ENCODE measurements at regions not wholly inside any gene's neighbourhood (a gene's known extent, or its start where the extent isn't known, plus 50 kb on each side); places are given as distances from the start of the nearest gene placed in this dataset.
"Not testable (repeated sequence)": the region's sequence is repeated elsewhere in the genome, so short reads cannot be mapped to it uniquely, and the experiment has no call there.

DNA sequence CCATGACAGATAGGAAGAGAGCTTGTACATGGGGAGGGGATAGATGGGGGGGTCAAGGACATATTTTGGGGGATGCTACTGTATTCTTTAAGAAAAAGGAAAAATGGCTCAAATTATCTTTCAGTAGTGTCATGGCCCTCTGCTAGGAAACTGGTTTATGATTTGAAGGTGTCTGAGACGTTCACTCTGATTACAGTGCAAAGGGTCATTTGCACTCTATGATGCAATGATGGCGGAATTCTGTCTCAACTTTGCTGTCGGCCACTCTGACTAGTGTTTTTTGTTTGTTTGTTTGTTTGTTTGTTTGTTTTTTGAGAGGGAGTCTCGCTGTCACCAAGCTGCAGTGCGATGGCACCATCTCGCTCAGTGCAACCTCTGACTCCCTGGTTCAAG, 180.0 kb downstream of the SOX4 start:
- DNase-seq, result no peak

- no peak for DNase-seq
Observed at GRCh38 chr6:21777846-21778245, 184.3 kb downstream of the SOX4 start.

- DNase-seq, result no peak
Observed at GRCh38 chr6:21780141-21780540, 186.6 kb downstream of the SOX4 start.

DNA sequence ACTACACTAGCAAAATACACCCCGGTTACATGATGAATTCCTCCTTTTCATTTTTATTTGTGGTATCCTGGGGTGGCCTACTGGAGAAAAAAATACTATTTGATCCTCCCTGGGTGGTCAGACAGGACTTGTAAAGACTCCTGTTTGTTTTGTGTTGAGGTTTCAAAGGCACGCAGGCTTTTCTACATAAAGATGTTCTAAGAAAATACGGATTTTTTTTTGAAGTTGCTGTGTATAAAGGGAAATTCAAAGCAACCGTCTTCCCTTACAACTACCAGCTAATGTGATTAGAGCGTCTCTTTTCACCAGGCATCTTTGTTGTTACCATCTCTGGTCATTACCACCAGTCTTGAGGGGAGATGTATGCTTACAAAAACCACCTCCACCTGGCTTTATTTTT, 187.1 kb downstream of the SOX4 start:
- DNase-seq, result no peak

DNA sequence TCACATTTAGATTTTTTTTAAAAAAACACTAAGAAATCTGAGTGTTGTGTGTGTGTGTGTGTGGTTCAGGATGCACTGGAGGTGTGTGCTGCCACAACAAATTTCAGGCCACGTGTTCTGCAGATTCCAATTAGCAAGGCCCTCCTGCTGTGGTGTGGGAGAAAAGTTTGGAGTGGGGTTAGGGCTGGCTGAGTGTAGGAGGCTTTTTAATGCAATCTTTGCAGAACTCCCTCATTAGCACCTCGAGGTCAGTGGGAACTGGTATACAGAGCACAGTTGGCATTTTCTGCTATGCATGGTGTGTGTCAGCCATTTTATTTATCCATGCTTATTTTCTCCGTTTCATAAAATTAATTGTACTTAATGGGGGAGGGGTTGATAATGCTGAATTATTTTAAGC, 187.6 kb downstream of the SOX4 start:
- DNase-seq, result no peak

DNA sequence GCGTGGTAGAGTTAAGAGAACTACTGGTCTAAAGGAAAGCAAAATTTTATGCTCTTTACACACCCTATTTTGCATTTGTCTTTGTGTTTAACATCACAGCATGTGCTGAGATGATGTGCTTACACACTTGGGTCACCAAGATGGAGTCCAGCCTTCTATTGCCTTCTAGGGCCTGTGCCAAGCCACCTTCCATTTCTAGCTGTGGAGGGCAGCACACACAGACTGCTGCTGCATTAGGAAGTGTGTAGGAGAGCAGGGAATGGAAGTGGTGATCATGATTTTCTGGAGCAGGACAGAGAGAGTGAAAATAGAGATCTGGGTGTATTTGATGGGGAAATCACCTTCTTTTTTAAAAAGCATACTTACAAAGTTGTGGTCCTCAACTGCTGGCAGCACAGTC, 191.6 kb downstream of the SOX4 start:
- DNase-seq, result no peak

DNA sequence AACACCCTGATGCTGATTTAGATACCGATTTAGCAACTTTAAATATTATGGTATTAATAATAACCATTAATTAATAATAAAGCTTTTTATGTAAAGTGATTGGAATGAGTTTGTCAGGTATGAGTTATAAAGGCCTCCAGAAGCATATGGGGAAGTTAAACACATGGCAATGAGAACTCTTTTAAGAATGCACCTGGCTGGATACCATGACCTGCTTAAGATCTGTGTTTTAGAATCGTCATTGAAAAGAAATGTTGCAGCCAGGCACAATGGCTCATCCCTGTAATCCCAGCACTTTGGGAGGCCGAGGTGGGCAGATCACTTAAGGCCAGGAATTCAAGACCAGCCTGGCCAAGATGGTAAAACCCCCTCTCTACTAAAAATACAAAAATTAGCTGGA, 197.5 kb downstream of the SOX4 start:
- no peak for DNase-seq

DNA sequence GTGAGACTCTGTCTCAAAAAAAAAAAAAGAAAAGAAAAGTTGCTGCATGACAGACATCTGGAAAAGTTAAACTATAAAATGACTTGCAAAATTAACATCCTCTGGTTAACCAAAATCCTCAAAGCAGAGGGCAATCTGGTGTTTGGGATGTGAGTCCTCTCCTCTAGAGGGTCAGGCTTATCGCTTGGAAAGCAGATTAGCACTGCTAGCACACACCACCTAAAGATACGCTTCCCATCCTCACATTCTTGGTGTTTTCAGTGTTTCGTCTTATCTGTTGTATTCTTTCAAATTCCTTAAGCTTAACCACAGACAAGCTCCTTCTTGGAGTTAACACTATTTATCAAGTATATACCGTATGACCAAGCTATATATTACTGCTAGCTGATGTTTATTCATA, 198.0 kb downstream of the SOX4 start:
- no peak for DNase-seq

DNA sequence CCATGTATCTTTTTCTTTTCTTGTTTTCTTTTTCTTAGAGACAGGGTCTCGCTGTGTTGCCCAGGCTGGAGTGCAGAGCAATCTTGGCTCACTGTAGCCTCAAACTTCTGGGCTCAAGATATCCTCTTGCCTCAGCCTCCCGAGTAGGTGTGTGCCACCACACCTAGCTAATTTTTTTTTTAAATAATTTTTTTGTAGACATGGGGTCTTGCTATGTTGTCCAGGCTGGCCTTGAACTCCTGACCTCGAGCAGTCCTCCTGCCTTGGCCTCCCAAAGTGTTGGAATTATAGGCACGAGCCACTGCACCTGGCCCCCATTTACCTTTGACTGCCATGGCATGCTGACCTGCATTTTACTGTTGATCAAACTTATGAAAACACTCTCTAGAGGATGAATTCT, 198.6 kb downstream of the SOX4 start:
- no peak for DNase-seq

DNA sequence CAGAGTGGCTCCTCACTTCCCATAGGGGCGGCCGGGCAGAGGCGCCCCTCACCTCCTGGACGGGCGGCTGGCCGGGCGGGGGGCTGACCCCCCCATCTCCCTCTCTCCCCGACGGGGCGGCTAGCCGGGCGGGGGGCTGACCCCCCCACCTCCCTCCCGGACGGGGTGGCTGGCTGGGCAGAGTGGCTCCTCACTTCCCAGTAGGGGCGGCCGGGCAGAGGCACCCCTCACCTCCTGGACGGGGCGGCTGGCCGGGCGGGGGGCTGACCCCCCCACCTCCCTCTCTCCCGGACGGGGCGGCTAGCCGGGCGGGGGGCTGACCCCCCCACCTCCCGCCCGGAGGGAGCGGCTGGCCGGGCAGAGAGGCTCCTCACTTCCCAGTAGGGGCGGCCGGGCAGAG, 203.4 kb downstream of the SOX4 start:
- not testable (repeated sequence) for DNase-seq

- DNase-seq, result no peak
Observed at GRCh38 chr6:21798468-21798867, 204.9 kb downstream of the SOX4 start.

DNA sequence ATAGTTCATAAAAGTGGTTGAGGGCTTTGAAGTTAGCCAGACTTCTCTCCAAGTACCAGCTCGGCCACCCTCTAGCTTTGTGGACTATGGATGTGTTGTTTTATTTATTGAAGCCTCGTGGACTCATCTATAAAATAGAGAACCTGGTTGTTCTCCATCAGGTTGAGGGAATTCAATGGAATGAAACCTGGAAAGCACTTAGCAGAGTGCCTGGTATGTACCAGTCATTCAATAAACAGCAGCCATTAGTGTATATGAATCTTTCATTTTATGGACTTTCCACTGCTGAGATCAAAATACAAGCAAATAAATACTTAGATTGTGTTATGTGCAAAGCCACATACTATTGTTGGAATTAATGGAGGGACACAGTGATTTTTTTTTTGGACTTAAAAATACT, 206.8 kb downstream of the SOX4 start:
- no peak for DNase-seq

DNA sequence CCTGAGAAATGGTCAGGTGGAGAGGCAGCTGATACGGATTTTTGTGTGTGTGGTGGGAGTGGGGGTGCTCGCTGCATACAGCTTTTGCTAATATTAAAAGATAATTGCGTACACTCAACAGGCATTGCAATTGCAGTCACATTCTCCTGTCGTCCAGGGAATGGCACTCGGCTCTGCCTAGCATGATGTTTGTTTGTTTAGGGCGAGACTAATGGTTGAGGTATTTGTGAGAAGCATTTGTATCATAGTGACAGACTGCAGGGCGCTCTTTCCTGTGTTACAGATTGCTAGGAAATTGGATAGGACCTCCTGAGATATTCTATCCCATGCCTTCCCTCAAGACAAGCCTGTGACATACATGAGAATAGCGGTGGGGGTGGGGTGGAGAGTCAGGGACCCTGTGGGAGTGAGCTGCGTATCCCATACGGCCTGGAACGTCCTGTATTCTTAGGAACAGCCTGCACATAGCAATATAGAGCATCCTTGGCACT, 207.4 kb downstream of the SOX4 start:
- DNase-seq, result peak; percentile 63

- no peak for DNase-seq
Observed at GRCh38 chr6:21801446-21802174, 208.1 kb downstream of the SOX4 start.

GRCh38 chr6:21802175-21802822, 208.7 kb downstream of the SOX4 start:
- DNase-seq, result no peak

DNA sequence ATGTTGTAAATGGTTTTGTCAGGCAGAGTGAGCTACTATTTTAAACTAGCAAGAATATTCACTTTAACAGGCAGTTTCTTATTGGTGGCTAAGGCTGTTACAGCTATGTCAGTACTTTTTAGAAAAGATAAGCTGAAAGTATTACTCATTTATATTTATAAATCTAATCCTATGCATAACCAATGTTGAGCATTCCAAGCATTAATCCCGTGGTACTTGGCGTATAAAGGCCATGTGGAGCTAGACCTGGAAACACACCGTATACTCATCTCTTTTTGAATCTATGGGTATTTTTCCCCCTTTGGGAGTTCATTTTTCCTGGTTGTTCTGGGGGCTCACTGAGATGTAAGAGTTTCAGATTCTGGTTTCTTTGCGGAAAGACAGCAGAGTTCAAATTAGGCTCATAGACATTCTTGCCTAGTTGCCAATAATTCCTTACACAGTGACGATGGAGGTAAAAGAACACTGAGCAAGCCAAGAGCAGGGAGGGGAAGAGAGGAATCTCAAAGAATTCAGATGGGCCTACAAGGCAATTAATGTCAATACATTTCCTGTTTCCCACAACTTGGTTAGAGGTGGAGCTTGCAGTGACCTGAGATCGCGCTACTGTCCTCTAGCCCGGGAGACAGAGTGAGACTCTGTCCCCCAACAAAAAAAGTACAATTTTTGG, 211.5 kb downstream of the SOX4 start:
- no peak for DNase-seq

DNA sequence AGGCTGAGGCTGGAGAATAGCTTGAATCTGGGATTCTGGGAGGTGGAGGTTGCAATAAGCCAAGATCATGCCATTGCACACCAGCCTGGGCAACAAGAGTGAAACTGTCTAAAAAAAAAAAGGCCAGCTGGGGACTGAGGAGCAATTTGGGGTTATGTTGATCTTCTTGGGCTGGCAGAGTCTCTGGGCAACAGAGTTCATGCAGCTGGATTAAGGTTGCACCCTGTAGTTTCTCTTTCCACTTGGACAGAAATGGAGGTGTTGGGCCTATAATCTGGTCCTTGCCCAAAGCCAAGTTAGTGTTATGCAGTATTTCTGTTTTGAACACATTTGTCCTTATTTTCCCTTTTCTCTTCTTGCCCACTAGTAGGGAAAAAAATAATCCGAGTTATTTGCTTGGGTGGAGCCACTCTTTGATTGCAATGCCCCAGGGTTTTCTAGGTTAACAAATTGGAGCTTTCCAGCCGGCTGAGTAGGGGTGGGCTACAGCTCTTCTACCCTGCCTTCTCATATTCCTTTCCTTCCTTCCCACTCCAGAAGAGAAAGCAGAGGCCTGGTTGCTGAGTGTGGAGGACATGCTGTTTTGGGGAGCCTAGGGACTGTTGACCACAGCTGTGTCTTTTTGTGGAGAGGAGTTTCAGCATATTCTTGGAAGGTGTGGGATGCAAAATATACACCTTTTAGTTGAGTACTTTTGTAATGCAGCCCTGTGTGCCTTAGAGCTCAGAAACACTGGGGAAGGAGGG, 213.9 kb downstream of the SOX4 start:
- no peak for DNase-seq

DNA sequence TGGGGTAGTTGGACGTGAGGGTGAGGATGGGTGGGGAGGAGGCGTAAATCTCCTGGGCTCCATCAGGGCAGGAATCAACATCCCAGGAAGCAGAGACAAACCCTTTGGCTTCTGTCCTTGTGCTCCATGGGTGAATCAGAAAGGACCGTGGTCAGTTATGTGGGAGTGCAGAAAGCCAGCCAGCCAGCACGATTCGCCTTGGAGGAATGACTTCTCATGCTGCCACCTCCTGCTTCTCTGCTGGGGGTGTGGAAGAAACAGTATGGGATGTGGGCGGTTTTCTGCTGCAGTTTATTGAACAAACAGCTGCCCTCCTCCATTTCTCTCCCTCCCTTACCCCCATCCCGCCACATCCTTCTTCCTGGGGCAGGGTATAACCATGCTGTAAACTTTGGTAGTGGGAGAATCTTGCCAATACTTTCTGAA, 214.5 kb downstream of the SOX4 start:
- DNase-seq, result peak; percentile 63

DNA sequence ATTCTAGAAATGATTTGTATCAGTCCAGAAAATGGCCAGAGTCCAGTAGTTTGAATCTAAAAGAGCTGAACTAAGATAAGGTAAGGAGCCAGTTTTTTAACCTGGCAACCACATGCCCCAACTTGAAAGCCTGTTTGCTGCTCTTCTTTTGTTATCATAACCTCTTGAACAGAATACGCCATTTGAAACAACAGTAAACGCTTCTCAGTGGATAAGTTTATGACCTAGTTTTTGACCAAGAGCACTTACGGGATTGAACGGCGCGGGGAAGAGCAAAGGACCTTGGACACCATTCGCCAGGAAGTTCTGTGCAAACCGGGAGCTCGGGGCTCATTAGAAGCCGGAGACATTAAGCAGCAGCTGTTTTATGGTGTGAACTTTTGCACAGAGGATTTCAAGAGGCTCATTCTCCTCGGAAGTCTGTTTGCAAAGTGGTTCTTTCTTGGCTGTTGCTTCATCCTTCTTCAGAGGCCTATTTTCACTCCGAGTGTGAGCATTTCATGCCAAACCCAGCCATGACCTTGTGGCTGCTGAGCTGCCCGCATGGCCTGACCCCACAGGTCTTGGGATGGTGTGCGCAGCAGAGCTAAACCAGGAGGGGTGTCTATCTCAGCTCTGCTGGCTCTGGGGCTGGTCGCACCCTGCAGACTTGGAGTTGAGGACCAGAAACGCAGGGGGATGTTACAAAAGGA, 215.1 kb downstream of the SOX4 start:
- DNase-seq, result peak; percentile 98

DNA sequence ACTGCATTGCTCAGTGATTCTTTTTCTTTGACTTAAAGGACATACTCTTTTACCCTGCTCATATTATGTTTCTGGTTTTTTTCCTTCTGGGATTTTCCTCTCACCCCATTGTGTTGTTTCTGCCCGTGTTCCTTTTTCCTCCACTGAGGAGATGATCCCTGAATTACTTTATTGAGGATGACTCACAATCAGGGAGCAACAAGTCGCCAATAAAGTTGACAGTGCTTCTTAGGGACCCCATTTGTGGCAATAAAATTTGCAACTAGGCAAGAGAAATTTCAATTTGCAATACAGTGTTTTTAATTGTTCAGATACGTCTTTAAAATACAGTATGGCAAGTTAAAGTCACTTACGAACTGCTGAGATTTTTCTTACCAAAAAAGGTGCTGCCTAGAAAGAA, 217.9 kb downstream of the SOX4 start:
- no peak for DNase-seq

DNA sequence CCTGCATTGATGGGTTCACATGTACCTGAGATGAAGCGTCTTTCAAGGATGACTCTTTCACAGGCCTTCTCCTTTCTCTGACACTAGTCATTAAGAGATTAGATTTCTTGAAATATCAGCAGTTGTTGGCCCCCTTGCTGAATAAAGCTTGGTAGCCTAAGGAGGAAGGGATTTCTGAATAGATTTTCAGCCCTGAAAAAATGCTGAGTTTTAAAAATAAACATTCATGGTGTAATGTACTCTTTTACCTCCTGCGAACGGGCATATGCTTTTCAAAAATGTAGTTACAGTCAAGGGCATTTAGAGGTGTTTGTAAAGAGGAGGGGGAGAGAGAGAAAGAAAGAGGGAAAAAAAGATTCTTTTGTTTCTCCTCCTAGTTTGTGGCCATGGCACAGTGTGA, 222.7 kb downstream of the SOX4 start:
- no peak for DNase-seq

- DNase-seq, result no peak
Observed at GRCh38 chr6:21820442-21820841, 226.9 kb downstream of the SOX4 start.

DNA sequence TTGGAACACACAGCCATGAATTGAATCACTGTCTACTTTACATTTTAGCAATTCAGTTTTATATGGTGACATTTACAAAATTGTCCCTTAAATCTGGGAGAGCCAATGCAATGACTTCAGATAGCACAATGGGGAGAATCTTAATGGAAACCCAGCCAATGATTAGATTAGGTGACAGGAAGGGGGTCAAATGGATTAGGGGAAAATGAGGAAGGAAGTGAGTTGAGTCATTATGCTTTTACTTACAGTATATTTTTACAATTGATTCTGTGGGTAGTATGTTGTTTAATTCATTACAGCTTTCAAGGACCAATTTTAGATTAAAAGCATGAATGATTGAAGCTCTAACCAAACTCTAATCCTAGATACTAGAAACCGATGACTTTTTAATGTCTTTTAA, 229.8 kb downstream of the SOX4 start:
- DNase-seq, result no peak
